Transverse colon (tissue), 4 donors: ENCODE measurements at regions not wholly inside any gene's neighbourhood (a gene's known extent, or its start where the extent isn't known, plus 50 kb on each side); places are given as distances from the start of the nearest gene placed in this dataset.

Source experiments
- DNase-seq: peaks from one replicate; pipeline ENCODE4 v3.0.0-alpha.2; 2019
- H3K27ac ChIP-seq, 4 donors: fragments of 200-600 bp; sonication (generic); 2 replicates each; pipeline ENCODE4 v1.5.1; 2016 to 2018; ENCODE audit warnings: inconsistent platforms in 4 of 4
- H3K27me3 ChIP-seq: fragments of 200-600 bp; sonication (generic); 2 replicates; pipeline ENCODE4 v1.5.1; 2017; ENCODE audit warnings: inconsistent platforms
- H3K36me3 ChIP-seq, 4 donors: fragments of 200-600 bp; sonication (generic); 2 replicates each; pipeline ENCODE4 v1.5.1; 2017 to 2019; ENCODE audit warnings: inconsistent platforms in 4 of 4
- H3K4me1 ChIP-seq, 4 donors: fragments of 200-600 bp; sonication (generic); 2 replicates each; pipeline ENCODE4 v1.5.1; 2017 to 2020; ENCODE audit warnings: inconsistent platforms in 4 of 4
- H3K4me3 ChIP-seq, 4 donors: fragments of 200-600 bp; sonication (generic); 1 replicate in 1 of 4; 2 replicates in 3 of 4; pipeline versions ENCODE4 v1.5.1 to v1.6.1; 2017 to 2019; ENCODE audit warnings: inconsistent platforms in 4 of 4
- H3K9me3 ChIP-seq, 2 donors: fragments of 200-600 bp; sonication (generic); 2 replicates each; pipeline ENCODE4 v1.5.1; 2017 to 2019; ENCODE audit warnings: inconsistent platforms in 2 of 2
- CTCF ChIP-seq, 5 experiments: fragments of 200-600 bp in 3 of 5; fragments of 450-650 bp in 2 of 5; sonication (generic) in 3 of 5; IDR thresholded peaks; 1 replicate in 2 of 5; 2 replicates in 3 of 5; pipeline ENCODE4 v1.5.1; 2016 to 2017; ENCODE audit warnings: antibody characterized with exemption in 5 of 5, inconsistent platforms in 3 of 5, mild to moderate bottlenecking in 2 of 5, moderate library complexity in 1 of 5
- EP300 ChIP-seq: sonication (generic); formaldehyde crosslinking; IDR thresholded peaks from one replicate; pipeline ENCODE4 v1.6.1; 2017; ENCODE audit warnings: antibody characterized with exemption, low read depth
- POLR2A ChIP-seq: fragments of 450-650 bp; IDR thresholded peaks from one replicate; pipeline ENCODE4 v1.6.1; 2016; ENCODE audit warnings: antibody characterized with exemption, mild to moderate bottlenecking, moderate library complexity
- POLR2AphosphoS5 ChIP-seq, 3 donors: sonication (generic); formaldehyde crosslinking; IDR thresholded peaks; one replicate each; pipeline ENCODE4 v1.6.1; 2016; ENCODE audit warnings: antibody characterized with exemption in 3 of 3
- WGBS, 2 donors: methylation state at CpG; one replicate each; pipeline ENCODE4 v1.1.5; 2018; ENCODE audit warnings: low coverage in 1 of 2; 5-methylcytosine and 5-hydroxymethylcytosine counted together
- in situ Hi-C, 4 donors: fragments of 200-750 bp; cut with MboI; loops; one replicate each; pipeline versions ENCODE4 v1.15.0 to v1.15.1; 2017; ENCODE audit warnings: low sequenced_read_pairs in 3 of 4, low pct_ligation_motif_present in 1 of 4, low pct_unique_long_range_greater_than_20kb in 1 of 4
- intact Hi-C: fragments of 100-400 bp; cut with DNase I; formaldehyde crosslinking; loops from one replicate; pipeline ENCODE4 v1.15.1; 2023; ENCODE audit warnings: low total_unique reads

GRCh38 chr2:104690255-104690984 lies 163.5 kb upstream of the POU3F3 start:
- Histone ChIP-seq H3K9me3 (no peaks in the 10 kb centered on the region), H3K4me3 (no peak overlapping the region), H3K27ac (no peak overlapping the region), H3K36me3 (no peaks in the 10 kb centered on the region), H3K27me3 (no peaks in the 10 kb centered on the region), H3K4me1 (no peaks in the 10 kb centered on the region)
- in situ Hi-C loops, result no loop called here
- DNase-seq, result no peak
- TF ChIP-seq EP300, result no peak
- no peak for TF ChIP-seq CTCF (IDR thresholded peaks at IDR 0.05)
- intact Hi-C loops, result no loop called here
- 63 to 70% methylated on average over 4 to 7 of the region's 7 CpGs for WGBS, 2 donors

GRCh38 chr2:104698276-104698675 lies 155.6 kb upstream of the POU3F3 start:
- WGBS, 2 donors, result 64 to 66% methylated on average over 5 of the region's 5 CpGs
- intact Hi-C loops, result no loop called here
- Histone ChIP-seq H3K36me3 (no peaks in the 10 kb centered on the region), H3K4me3 (no peak overlapping the region), H3K9me3 (no peaks in the 10 kb centered on the region), H3K27me3 (no peaks in the 10 kb centered on the region), H3K4me1 (no peaks in the 10 kb centered on the region), H3K27ac (no peak overlapping the region)
- TF ChIP-seq POLR2A, result no peak
- no peak for TF ChIP-seq CTCF (IDR thresholded peaks at IDR 0.05)
- TF ChIP-seq EP300, result no peak
- TF ChIP-seq POLR2AphosphoS5 (IDR thresholded peaks at IDR 0.05), result no peak
- DNase-seq, result no peak
- in situ Hi-C loops, result no loop called here

- DNase-seq, result no peak
These were observed 152.5 kb upstream of the POU3F3 start for GRCh38 chr2:104701411-104701911.

More at GRCh38 chr2:104701411-104701911, 152.5 kb upstream of the POU3F3 start:
- intact Hi-C loops, result loop anchor here (1.0 kb wide), 1 partner anchor 36 kb away; no protein-coding TSS in a partner anchor
- H3K4me1 ChIP-seq, result no peaks in the 10 kb centered on the region
- in situ Hi-C loops, result no loop called here
- H3K27me3 ChIP-seq, result no peaks in the 10 kb centered on the region
- no peaks in the 10 kb centered on the region for H3K36me3 ChIP-seq
- no peaks in the 10 kb centered on the region for H3K9me3 ChIP-seq
- H3K27ac ChIP-seq, result no peak overlapping the region
- WGBS, 2 donors, result 87% methylated on average over 19 of the region's 19 CpGs; no CpG with 5 or more reads in 1 of the 2 donors
- TF ChIP-seq POLR2AphosphoS5 (IDR thresholded peaks at IDR 0.05) (no peak), CTCF (IDR thresholded peaks at IDR 0.05) (no peak), POLR2A (no peak), EP300 (no peak)
- H3K4me3 ChIP-seq, result no peak overlapping the region
